ENCODE measurements at regions not wholly inside any gene's neighbourhood (a gene's known extent, or its start where the extent isn't known, plus 50 kb on each side); places are given as distances from the start of the nearest gene placed in this dataset.

DNA sequence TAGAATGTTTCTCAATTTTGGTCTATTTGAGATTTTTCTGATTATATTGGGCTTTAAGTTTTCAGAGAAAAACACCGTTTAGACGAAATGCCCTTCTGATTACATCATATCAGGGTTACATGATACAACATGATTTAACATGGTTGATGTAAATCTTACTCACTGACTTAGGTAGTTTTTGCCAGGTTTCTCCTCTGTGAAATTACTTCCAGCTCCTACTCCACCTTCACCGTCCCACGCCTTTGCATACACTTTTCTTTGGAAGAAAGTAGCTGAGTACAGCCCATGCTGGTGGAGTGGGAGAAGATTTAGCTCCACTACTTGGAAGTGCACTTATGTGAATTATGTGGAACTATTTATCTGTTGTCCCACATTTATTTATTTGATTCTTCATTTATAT lies 433.2 kb upstream of the KLHL1 start:
- H4K91ac ChIP-seq (ENCODE audit: insufficient read length, low read depth, low read length) = no peak overlapping the region
- no peaks in the 10 kb centered on the region for H3K4me1 ChIP-seq (ENCODE audit: insufficient read depth, low read length)
- H3K9me3 ChIP-seq (ENCODE audit: control insufficient read depth, low read depth, low read length) = no peaks in the 10 kb centered on the region
- no peak overlapping the region for H3K18ac ChIP-seq (ENCODE audit: insufficient read length, low read depth, low read length)
- H4K5ac ChIP-seq (ENCODE audit: insufficient read length, low read depth, low read length) = no peak overlapping the region
- H3K56ac ChIP-seq (ENCODE audit: insufficient read length, low read depth, low read length) = no peak overlapping the region
- H3K23me2 ChIP-seq (ENCODE audit: insufficient read length, low read depth, low read length, poor library complexity, severe bottlenecking) = no peaks in the 10 kb centered on the region
- no peak overlapping the region for H2BK20ac ChIP-seq (ENCODE audit: low read depth, low read length, poor library complexity, severe bottlenecking)
- no peaks in the 10 kb centered on the region for H4K20me1 ChIP-seq (ENCODE audit: control insufficient read depth, insufficient read depth, insufficient read length)
- H3T11ph ChIP-seq (ENCODE audit: low read length) = no peak overlapping the region
- no peak overlapping the region for H3K23ac ChIP-seq (ENCODE audit: insufficient read length, low read depth, low read length)
- Mint-ChIP-seq H3K4me1 (no peaks in the 10 kb centered on the region), H3K27me3 (ENCODE audit: low read depth) (no peaks in the 10 kb centered on the region), H3K27ac (no peak overlapping the region), H3K36me3 (ENCODE audit: insufficient read depth in 1 of 3, low read depth in 3 of 3) (no peaks in the 10 kb centered on the region), H3K4me3 (no peak overlapping the region), H3K9me3 (no peaks in the 10 kb centered on the region)
- H2BK15ac ChIP-seq (ENCODE audit: low read depth, low read length) = no peak overlapping the region
- WGBS (ENCODE audit: extremely low coverage, insufficient read length, low lambda C conversion rate) = no CpG with 5 or more reads among the region's 4 CpGs
- H4K8ac ChIP-seq (replicated peaks; ENCODE audit: insufficient read length, low read depth, low read length) = no peak overlapping the region
- no peaks in the 10 kb centered on the region for H3K79me1 ChIP-seq (ENCODE audit: insufficient read depth, low read depth, low read length, poor library complexity, severe bottlenecking)
- TF ChIP-seq, protein P1, sequence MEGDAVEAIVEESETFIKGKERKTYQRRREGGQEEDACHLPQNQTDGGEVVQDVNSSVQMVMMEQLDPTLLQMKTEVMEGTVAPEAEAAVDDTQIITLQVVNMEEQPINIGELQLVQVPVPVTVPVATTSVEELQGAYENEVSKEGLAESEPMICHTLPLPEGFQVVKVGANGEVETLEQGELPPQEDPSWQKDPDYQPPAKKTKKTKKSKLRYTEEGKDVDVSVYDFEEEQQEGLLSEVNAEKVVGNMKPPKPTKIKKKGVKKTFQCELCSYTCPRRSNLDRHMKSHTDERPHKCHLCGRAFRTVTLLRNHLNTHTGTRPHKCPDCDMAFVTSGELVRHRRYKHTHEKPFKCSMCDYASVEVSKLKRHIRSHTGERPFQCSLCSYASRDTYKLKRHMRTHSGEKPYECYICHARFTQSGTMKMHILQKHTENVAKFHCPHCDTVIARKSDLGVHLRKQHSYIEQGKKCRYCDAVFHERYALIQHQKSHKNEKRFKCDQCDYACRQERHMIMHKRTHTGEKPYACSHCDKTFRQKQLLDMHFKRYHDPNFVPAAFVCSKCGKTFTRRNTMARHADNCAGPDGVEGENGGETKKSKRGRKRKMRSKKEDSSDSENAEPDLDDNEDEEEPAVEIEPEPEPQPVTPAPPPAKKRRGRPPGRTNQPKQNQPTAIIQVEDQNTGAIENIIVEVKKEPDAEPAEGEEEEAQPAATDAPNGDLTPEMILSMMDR (conservative IDR thresholded peaks at IDR 0.05) = no peak
- H3K79me2 ChIP-seq (ENCODE audit: insufficient read depth, low read length) = no peaks in the 10 kb centered on the region
- H2BK120ac ChIP-seq (ENCODE audit: low read depth, low read length, poor library complexity, severe bottlenecking) = no peak overlapping the region
- no peak overlapping the region for H3K27ac ChIP-seq (ENCODE audit: insufficient read length, low read depth, low read length)
- H2BK5ac ChIP-seq (ENCODE audit: insufficient read length, low read length) = no peak overlapping the region
- H2AK5ac ChIP-seq (ENCODE audit: insufficient read length, low read length) = no peak overlapping the region
- H3K9ac ChIP-seq (ENCODE audit: extremely low read depth, insufficient read length, low read length) = no peak overlapping the region
- no peak overlapping the region for H3K14ac ChIP-seq (ENCODE audit: insufficient read depth, low read length)
- no peak overlapping the region for H2BK12ac ChIP-seq (ENCODE audit: insufficient read length, low read depth, low read length)
- H3K4me2 ChIP-seq (ENCODE audit: insufficient read depth, insufficient read length, low read length) = no peak overlapping the region
- no peaks in the 10 kb centered on the region for H3K27me3 ChIP-seq (ENCODE audit: insufficient read depth, low read length)
- no peak for DNase-seq
- no peak overlapping the region for H2AFZ ChIP-seq (ENCODE audit: low read length)
- H3K4ac ChIP-seq (ENCODE audit: low read depth, low read length) = no peak overlapping the region
